Adrenal gland (tissue), 5 donors: ENCODE measurements at regions not wholly inside any gene's neighbourhood (a gene's known extent, or its start where the extent isn't known, plus 50 kb on each side); places are given as distances from the start of the nearest gene placed in this dataset.

Source experiments
- POLR2A ChIP-seq, 2 donors: fragments of 450-650 bp; IDR thresholded peaks; one replicate each; pipeline ENCODE4 v1.6.1; 2017; ENCODE audit warnings: antibody characterized with exemption in 2 of 2, mild to moderate bottlenecking in 2 of 2, moderate library complexity in 1 of 2
- TF ChIP-seq, protein P1 (sequence below), 6 experiments: fragments of 450-650 bp in 4 of 6; fragments of 200-600 bp in 2 of 6; sonication (generic) in 1 of 6; IDR thresholded peaks; 1 replicate in 5 of 6; 2 replicates in 1 of 6; pipeline versions ENCODE4 v1.5.1 to v1.8.0; 2016 to 2021; ENCODE audit warnings: antibody characterized with exemption in 6 of 6, mild to moderate bottlenecking in 2 of 6, moderate library complexity in 1 of 6
- donor health status: DM: no; HTN: no; CAD: no.

DNA sequence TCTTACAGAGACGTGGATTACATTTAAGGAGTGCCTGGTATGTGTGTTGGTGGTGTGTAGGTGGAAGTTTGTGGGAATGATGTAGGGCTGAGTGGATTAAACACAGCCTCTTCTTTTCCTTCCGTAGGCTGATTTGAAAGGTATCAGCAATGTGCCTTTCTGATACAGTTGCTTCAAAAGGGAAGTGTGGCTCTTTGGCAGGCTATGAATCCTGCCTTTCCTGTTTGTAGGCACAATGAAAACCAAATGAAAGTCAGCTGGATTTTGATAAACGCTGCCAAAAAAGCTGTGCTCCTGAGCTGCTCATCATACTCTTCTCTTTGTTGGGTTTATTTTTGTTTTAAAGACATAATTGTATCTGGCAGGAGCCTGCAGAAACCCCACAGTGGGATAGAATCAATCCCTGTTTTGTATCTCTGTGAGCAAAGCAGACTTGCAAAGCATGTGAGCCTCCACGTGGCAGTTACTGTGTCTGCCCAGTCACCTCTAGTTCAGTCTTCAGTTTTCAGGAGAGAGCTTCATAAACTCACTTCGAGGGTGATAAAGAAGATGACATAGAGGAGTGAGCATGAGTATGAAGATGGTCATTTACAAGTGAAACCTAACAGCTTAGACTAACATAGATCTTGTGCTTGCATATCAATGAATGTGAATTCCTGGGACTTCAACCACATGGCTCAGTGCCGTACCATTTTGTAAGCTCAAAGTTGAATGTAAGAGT lies 655.7 kb upstream of the KIRREL3 start:
- no peak for TF ChIP-seq POLR2A (IDR thresholded peaks at IDR 0.05)
- TF ChIP-seq, protein P1, sequence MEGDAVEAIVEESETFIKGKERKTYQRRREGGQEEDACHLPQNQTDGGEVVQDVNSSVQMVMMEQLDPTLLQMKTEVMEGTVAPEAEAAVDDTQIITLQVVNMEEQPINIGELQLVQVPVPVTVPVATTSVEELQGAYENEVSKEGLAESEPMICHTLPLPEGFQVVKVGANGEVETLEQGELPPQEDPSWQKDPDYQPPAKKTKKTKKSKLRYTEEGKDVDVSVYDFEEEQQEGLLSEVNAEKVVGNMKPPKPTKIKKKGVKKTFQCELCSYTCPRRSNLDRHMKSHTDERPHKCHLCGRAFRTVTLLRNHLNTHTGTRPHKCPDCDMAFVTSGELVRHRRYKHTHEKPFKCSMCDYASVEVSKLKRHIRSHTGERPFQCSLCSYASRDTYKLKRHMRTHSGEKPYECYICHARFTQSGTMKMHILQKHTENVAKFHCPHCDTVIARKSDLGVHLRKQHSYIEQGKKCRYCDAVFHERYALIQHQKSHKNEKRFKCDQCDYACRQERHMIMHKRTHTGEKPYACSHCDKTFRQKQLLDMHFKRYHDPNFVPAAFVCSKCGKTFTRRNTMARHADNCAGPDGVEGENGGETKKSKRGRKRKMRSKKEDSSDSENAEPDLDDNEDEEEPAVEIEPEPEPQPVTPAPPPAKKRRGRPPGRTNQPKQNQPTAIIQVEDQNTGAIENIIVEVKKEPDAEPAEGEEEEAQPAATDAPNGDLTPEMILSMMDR (IDR thresholded peaks at IDR 0.05): no peak
